ENCODE measurements at regions not wholly inside any gene's neighbourhood (a gene's known extent, or its start where the extent isn't known, plus 50 kb on each side); places are given as distances from the start of the nearest gene placed in this dataset.

DNA sequence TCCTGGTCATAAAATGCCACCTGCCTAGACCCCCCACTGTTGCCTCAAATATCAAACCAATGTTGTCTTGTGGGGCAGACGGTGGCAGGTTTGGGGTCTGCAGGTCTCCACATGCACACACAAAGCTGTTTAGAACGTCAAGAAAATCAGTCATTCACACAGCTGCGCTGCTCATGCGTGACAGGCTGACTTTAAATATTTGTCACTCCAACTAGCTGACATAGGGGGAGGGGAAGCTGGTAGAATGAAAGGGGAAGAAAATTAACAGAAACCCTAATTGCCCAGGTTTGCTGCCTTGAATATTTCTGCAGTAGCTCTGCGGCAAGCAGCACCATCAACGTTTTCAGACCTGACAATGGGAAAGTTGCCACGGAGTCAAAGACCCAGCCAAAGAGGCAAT, 201.8 kb downstream of the ABHD5 start:
- DNase-seq (ENCODE audit: low spot score) (no peak), FAIRE-seq (no peak)

GRCh38 chr3:43893727-43894126, 203.0 kb downstream of the ABHD5 start:
- no peak for DNase-seq (ENCODE audit: low spot score)
- no peak for FAIRE-seq

DNA sequence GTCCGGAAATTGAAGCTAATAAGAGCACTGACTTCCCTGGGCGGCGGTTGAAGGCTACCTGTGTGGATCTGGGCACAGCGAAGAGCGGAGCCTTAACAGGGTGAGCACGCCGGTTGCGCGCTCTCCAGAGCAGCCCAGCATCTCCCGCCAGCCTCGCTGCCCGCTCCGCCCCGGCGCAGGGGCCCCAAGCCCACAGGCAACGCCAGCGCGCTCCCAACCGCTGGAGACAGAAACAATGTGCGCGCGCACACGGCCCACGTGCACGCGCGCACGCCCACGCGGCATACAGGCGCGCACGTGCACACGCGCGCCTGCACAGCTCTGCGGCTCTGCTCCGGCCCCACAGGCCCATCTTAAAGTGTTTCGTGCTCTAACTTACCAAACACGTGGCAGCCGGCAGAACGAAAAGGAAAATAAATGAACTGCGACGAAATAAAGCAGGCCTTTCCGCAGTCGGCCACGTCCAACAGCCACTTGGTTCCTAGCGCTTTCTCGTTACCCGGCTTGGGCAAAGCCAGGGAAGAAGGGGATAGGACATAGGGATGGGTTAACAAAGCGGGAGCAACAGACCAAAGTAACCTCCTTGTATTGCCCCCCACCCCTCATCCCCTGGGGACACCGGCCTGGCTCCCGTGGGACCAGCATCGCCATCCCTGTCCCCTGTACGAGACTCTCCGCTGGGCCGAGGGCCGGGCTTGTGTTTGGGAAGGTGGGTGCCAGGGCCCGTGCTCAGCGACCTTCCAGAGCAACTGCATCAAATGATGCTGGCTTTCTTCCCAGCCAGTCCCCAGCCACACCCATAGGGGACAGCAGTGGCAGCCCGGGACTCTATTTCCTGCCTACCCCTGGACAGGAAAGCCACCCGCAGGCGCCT, 203.7 kb downstream of the ABHD5 start:
- FAIRE-seq = no peak
- no peak for DNase-seq (ENCODE audit: low spot score)

- FAIRE-seq = no peak
- DNase-seq (ENCODE audit: low spot score) = no peak
Measured at GRCh38 chr3:43895573-43895972, 204.8 kb downstream of the ABHD5 start.

GRCh38 chr3:43902415-43902814, 211.7 kb downstream of the ABHD5 start:
- FAIRE-seq = no peak
- no peak for DNase-seq (ENCODE audit: low spot score)

DNA sequence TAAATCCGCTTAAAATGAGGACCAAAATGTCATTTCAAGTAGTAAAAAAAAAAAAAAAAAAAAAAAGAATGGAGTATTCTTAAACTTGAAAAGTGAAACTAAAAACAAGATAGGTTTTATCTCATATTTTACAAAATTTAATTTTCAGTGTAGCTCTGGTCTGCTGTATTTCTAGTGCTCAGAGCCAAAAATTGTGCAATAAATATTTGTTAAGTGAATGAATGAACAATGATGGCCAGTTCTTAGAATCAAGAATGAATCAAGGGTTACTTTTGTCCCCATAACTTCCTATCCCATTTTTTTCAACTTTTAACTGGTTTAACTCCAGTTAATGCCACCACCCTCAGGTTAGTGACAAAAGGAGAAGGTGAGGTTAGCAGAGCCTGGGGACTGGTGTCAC, 214.4 kb downstream of the ABHD5 start:
- FAIRE-seq (no peak), DNase-seq (ENCODE audit: low spot score) (no peak)

DNA sequence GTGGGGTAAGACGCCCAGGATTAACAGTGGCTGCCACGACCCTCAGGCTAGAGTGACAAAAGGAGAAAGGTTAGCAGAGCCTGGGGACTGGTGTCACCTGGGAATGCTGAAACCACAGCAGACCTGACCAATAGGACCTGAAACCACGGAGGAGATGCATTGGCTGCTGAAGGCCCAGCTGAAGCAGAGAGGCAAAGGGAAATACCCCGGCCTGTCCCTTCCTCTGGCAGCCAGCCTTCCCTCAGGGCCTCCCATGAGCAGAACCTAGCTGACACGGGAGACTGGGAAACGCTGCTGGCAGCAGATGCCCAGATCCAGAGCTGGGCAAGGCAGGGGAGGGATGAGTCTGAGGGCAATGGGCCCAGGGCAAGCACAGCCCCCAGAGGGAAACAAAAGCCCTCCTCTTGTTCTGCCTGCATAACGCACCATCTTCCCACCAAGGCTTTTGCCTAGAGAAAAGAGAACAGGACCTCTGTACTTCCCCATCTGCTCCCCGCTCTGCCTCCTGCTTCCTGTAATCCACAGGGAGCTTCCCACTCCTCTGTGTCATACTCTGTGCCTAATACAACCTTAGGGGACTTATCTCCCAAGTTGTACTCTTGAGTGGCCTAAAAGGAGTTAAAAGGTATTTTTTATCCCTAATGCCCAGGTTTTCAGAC, 216.2 kb downstream of the ABHD5 start:
- FAIRE-seq = no peak
- DNase-seq (ENCODE audit: low spot score) = no peak

DNA sequence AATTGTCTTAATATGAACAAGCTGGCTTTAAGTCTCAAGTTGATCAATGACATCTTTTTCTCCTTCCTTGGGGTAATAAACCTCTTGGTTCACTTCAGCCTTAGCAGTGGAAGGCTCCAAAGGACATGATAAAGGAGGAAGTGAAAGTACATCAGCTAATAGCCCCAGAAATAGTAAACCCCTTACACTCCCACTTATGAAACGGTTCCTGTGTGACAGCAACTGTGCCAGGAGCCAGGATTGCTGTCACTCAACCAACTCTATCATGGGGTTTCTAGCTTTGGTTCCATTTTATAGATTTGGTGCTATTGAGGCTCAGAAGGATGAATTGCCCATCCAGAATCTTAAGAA, 216.7 kb downstream of the ABHD5 start:
- DNase-seq (ENCODE audit: low spot score) (no peak), FAIRE-seq (no peak)

DNA sequence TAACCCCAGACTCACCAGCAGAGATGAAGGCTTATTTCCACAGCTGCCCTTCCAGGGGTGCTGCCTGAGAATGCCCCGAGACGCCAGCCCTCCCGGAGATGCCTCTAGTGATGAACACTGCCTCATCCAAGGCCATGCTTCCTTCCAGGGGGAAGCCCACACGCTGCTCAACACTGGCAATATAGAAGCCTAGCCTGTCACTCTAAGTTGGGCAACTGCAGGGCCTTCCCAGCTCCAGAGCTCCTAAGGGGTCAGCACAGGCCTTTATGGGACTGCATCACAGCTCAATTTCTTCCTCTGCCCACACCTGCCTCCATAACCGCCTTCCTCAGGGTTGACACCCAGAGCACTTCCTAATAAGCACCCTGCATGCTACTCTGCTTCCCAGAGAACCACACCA, 217.7 kb downstream of the ABHD5 start:
- FAIRE-seq (no peak), DNase-seq (ENCODE audit: low spot score) (no peak)

GRCh38 chr3:43909149-43909548, 218.4 kb downstream of the ABHD5 start:
- FAIRE-seq (no peak), DNase-seq (ENCODE audit: low spot score) (no peak)

DNA sequence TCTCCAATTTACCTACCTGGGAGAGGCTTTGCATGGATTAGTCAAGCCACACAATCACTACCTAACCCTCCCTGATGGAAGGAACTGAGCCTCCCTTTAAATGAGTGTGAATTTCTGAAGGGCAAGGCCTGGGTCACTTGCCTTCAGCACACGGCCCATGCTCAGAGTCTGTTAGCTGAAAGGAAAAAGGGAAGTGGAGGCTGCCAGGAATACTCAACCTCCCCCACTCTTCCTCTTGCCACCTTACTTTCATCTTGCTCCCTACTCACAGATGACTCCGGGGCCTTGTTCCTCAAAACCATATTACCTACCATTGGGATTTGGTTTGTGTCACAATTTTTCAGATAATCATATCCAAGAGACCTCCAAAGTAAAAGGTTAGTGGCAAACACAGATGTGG, 220.0 kb downstream of the ABHD5 start:
- no peak for FAIRE-seq
- DNase-seq (ENCODE audit: low spot score) = no peak

DNA sequence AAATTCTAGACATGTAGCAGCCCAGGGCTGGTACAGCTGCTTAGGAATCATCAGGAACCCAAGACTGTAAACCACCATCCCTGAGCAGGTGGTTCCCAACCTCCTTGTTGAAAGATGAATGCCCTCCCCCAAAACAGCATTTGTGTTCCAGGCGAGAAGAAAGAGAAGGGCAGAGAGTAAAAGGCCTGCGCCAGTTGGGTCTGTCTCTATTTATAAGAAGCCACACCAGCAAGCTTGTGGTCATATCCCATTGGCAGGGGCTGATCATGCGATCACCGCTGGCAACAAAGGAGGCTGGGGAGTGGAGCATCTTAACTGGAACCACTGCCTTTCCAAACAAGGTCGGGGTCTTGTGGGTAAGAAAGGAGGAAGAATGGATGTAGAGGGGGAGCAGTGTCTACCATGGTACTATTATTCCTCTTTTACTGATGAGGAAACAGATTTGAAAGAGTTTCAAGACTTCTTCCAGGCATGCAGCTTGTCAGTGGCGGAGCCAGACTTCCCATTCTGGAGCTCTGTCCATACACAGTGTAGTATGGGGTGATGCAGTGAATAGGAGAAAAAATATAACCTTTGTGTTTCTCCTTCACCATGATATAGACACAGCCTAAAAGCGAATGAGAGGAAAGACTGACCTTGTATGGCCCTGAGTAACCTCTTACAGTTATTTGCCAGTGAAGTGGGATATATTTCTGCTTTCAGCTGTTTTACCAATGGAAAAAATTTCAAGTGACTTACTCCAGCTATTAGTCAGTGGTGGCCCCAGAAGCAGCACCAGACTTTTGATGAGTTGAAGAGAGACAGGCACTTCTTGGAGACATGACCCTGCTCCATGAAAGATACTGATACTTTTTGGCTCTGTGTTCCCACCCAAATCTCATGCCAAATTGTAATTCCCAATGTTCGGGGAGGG, 222.6 kb downstream of the ABHD5 start:
- DNase-seq (ENCODE audit: low spot score) (no peak), FAIRE-seq (no peak)

- FAIRE-seq = no peak
Measured at GRCh38 chr3:43914269-43914668, 223.5 kb downstream of the ABHD5 start.

DNA sequence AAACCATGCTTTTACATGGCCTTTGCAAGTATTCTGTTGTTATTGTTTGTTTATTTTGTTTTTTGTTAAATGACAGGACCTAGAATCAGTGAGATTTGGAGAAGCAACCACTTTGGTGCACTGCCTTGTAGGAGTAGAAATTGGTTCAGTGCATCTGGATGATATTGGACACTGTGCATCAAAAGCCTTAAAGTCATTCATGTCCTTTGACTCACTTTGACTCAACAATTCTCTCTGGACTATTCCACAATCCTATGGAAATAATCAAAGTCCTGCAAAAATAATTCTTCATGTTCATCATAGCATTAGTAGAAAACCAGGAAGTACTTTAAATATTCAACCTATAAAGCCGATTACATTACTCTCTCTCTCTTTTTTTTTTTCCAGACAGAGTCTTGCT, 224.8 kb downstream of the ABHD5 start:
- no peak for FAIRE-seq
- no peak for DNase-seq (ENCODE audit: low spot score)

More at GRCh38 chr3:43914269-43914668, 223.5 kb downstream of the ABHD5 start:
- DNase-seq (ENCODE audit: low spot score) = no peak

DNA sequence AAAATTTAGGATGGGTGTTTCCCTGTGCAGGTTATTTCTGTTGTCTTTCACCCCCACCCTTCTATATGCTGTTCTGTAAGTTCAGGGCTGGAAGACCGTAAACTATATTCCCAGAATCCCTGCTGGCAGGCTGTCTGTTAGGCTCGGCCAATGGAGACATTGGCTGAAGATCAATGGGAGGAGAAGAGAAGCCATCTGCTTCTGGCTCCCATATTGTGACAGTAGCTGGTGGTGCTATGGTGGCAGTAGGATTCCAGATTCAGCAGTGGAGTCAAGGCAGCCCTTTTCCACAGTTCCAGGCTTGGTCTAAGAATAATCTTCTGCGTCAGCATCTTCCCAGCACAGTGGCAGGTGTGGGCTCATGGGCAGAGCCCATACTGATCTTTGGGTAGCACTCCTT, 226.6 kb downstream of the ABHD5 start:
- FAIRE-seq (no peak), DNase-seq (ENCODE audit: low spot score) (no peak)

DNA sequence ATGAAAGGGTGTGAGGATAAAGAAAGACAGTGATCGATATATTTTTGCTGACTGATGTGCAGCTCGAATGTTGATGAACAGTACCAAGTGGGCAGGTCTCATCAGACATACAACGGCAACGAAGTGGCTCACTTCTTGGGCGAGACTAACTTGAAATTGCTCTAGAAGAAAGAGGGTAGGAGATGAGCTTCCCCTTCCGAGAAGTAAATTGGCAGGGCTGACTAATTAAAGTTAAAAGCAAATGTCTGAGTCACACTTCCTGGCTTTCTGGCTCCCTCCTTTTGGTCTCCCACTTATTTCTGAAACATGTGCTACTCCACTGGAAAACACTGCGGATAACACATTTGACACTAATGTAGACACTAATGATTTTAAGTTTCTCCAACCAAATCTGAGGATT, 228.3 kb downstream of the ABHD5 start:
- no peak for DNase-seq (ENCODE audit: low spot score)
- no peak for FAIRE-seq

- FAIRE-seq (no peak), DNase-seq (ENCODE audit: low spot score) (no peak)
Measured at GRCh38 chr3:43921056-43921648, 230.4 kb downstream of the ABHD5 start.

DNA sequence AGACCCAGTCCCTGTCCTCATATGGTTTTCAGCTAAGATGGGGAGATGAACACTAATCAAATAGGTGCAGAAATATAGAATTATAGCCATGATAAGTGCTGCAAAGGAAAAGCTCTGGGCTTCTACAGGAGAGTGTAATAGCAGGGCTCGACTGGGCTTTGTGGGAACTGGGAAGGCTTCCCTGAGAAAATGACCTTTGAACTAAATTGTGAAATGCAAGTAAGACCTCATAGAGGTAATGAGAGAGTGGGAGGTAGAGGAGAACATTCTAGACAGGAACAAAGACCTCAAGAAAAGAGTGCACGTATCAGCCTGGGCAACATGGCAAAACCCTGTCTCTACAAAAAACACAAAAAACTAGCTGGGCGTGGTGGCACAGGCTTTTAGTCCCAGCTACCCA, 231.6 kb downstream of the ABHD5 start:
- DNase-seq (ENCODE audit: low spot score) (no peak), FAIRE-seq (no peak)

DNA sequence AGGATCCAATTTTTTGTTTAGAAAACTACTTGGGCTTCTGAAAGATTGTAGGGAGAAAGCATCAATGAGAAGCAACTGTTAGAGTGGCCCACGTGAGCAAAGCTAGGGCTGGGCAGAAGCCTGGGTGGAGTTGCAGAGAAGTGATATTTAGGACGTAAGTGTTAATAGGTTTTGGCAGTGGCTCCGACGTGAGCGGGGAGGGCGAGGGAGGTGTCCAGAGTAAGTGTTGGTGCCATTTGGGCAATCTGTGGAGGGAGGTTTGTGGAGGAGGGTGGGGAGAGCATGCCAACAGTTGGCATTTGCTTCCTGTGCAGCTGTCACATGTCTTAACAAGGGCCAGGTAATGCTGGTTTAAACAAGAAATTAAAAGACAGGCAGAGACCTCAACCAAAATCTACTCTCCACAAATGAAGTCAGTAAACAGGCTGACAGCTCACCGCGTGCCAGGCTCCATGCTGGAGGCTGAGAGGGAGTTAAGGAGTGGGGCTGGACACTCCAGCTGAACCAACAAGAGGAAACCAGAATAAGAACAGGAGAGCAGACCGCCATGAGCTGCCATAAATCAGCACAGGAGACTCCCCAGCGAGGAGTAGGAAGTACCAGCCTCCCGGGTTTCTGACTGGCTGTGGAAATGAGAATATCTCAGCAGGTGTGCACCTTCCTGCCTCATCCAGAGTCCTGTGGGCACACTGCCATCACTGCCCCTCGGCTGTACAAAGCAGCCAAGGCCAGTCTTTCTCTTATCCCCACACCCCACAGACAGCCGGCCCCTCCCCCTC, 232.6 kb downstream of the ABHD5 start:
- no peak for FAIRE-seq
- DNase-seq (ENCODE audit: low spot score) = no peak

DNA sequence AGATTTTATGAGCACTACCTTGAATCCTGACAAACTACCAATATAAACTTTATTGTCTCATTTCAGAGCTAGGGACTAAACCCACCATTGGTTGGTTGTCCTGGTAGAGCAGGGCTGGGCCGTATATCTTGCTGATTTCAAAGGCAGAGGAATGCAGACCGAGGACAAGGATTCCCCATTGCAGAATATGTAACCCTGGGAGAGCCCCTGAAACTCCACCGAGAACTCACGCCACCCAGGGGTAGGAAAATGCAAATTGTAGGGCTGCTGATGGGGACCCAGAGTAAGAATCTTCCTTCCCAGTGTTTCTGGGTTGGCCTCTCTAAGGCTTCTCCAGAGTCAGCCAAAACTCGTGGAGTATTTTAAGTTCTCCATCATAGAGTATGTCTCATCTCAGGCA, 235.3 kb downstream of the ABHD5 start:
- DNase-seq (ENCODE audit: low spot score) = no peak
- no peak for FAIRE-seq

- no peak for FAIRE-seq
- no peak for DNase-seq (ENCODE audit: low spot score)
Measured at GRCh38 chr3:43932921-43933320, 242.2 kb downstream of the ABHD5 start.
